HG03354 (cell line): ENCODE measurements at regions not wholly inside any gene's neighbourhood (a gene's known extent, or its start where the extent isn't known, plus 50 kb on each side); places are given as distances from the start of the nearest gene placed in this dataset.
"Not testable (repeated sequence)": the region's sequence is repeated elsewhere in the genome, so short reads cannot be mapped to it uniquely, and the experiment has no call there.

Source experiments
- ATAC-seq: cut with Tn5 transposase; IDR thresholded peaks from one replicate; pipeline ENCODE4 v1.9.1; 2021; ENCODE audit warnings: mild to moderate bottlenecking; ENCODE audit not compliant: unreplicated experiment, poor library complexity, severe bottlenecking

DNA sequence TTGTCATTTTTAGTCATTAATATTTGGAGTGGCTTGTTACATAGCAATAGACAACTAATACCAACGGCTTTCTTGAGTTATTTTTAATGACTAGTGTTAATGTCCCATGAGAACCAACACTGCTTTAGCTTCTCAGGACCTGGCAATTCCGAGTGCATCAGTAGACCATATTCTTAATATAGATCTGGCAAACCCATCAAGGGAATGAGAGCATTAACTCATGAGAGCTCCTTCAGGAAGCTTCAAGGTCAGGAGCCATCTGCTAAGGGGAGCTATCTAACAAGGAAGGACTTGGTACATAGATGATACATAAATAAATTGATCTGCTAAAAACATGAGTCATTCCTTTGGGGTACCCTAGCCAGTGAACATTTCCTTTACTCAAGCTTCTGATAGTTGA is 122.6 kb upstream of the EPHA3 start:
- no peak for ATAC-seq

DNA sequence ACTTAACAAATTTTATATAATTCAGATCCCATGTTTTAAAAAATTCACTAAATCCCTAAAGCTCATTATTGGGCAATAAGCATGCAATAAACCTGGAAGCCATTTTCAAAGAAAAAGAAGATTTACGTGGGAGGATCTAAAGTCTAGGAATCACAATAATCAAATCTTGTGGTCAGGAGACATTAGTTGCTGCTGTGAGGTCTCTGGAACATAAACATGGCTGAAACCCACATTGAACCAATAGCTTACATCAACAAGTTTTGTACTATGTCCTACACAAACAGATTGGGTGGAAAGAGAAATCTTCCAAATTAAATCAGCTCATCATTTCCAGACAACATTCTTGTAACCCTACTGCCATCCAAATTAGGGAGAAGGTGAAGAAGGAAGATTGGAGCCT is 121.9 kb upstream of the EPHA3 start:
- no peak for ATAC-seq

DNA sequence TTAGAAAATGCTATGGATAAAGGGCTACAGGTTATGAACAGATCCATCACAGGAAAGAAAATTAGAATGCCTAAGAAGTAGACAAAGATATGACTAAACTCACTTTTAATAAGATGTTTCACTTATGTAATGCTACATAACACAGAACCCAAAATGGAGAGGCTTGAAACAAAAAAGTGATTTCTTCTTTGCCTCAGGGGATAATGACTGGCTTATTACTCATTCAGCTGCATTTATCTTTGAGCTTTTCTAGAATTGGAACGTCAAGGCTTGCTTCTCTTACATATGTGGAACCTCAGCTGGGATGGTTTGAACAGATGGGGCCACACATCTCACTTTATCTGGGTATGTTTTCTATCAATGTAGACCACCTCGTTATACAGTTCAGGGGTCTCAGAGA is 120.6 kb upstream of the EPHA3 start:
- ATAC-seq: no peak

DNA sequence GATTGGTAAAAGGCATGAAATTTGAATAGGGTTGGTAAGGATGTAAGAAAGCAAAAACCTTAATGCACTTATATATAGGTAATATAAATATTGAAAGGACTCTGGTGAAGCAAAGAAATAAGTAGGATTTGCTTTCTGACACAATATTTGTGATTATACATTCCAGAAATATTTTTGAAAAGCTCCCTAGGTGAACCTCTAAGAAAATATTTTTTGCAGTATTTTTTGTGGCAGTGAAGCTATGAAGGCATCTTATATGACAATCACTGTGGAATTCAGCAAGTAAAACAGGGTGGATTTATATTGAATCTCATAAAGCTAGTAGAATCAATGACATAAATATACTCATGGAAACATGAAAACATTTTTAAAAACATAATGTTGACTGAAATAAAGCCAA is 119.6 kb upstream of the EPHA3 start:
- no peak for ATAC-seq

DNA sequence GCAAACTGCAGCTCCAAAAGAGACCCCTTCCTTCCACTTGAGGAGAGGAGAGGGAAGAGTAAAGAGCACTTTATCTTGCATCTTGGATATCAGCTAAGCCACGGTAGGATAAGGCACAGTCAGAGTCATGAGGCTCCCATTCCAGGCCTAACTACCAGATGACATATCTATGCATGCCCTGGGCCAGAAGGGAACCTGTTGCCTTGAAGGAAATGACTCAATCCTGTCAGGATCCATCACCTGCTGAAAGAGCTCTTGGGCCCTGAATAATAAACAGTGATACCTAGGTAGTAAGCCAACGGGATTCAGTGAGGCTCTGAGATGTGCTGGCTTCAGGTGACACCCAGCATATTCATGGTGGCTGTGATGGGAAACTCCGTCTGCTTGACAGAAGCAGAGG is 118.5 kb upstream of the EPHA3 start:
- no peak for ATAC-seq

DNA sequence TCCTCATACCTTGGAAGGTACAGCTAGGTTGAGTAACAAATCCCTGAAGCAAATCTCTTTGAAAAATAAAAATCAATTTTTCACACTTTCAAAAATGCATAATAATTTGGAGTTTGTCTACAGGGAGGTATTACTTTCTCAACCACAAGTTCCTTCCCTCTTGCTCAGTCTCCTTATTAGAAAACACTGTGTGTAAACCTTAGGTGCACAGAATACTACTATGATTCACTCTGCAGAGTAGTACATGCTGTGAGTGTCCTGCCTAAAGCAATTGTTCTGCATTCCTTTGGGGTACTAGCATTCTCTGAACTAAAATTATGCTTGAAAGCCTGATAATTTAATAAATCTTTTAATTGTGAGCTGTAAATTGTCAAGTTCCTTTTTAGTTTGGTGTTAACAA is 115.9 kb upstream of the EPHA3 start:
- no peak for ATAC-seq

DNA sequence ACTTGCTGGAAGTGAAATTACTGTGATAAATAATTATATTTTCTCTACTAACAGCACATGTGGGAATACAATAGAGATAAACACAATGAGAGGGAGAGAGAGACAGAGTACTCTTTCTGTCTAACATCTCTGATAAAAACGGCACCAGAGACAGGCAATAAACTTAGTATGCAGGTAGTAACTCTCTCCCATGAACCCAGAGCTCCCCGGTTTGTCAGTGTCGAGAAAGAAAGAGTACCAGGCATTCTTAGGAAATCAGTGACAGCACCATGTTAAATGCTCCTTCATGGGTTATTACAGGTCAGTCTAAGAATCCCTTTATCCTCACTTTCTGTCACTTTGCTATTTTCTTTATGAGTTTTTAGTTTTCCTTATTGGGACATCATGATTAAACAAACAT is 110.7 kb upstream of the EPHA3 start:
- ATAC-seq: no peak

DNA sequence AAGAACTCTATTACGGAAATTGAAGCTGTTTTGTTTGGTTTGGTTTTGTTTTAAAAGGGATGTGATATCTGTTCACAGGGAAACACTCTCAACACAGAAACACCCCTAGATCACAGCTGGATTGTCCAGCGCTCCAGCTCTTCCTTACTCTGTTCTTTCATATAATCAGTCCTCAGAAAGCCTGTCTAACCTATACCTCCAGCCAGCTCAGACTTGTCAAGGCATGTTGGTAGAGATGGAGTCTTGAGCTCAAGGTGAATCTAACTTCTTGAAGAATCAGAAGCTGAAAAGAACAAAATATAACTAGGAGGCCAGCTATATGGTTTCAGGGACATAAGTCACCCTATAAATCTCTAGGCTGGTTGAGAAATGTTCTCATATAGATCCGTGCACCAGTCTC is 110.2 kb upstream of the EPHA3 start:
- no peak for ATAC-seq

DNA sequence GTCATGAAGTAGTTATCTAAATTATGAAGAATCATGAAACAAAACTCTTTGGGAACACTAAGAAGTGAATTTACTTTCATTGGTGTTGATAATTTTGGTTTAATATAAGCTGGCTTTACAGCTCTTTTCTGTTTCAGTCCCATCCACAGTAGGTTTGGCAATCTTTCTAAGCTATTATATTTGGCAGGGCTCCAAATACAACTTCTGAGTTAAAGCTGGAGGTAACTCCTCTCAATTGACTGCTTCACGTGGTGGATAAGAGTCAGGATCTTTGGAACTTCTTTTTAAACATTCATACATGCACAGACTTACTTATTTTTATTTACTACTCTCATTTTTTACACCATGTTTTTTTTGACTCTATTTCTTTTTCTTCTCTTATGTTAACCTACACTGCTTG is 106.5 kb upstream of the EPHA3 start:
- ATAC-seq: no peak

DNA sequence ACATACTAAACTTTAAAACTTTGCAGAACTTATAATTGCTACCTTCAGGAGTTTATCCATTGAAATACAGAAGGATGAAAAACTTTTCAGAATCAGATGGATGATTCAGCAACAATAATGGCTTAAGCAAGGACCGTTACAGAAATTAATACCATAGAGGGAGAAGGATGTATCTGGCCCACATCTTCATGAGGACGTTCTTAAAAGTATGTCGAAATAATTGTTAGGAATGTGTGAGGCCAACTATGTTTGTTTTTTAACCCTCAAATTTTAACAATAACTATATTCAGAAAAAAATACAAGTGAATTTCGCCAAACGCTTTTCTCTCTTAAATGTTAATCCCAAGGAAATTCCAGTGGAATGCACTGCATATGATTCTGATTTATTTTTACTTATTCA is 105.2 kb upstream of the EPHA3 start:
- no peak for ATAC-seq

DNA sequence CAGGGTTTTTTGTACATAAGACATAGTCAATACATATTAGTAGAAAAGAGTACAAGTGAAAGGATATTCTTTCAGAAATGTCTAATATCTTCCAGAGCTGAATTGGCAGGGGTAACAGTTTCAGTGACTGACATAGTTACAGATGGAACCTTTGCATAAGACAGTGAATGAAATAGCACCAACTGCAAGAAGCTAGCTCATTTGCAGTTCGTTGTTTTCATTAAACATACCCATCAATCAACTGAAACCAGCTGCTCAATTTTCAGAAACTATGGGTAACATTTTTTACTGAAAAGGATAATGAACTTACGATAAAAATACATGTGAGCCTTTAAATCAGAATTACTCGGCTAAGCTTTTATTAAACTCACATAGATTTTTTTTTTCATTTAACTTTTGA is 93.9 kb upstream of the EPHA3 start:
- no peak for ATAC-seq

DNA sequence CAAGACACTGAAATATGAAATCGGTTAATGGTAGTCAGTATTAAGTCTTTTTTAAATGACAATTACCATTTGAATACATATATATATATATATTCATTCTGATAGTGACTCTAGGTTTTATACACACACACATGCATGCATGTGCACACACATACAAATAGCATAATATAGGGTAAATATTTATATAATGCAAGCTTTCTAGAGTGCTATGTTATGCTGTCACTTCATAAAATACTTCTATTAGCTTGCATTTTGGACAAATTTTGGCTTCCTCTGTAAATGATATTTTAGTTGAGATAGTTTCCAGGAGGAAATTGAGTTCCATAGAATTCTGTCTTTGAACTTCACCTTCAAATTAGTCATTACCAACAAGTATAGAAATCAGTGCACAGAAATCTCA is 89.9 kb upstream of the EPHA3 start:
- no peak for ATAC-seq

DNA sequence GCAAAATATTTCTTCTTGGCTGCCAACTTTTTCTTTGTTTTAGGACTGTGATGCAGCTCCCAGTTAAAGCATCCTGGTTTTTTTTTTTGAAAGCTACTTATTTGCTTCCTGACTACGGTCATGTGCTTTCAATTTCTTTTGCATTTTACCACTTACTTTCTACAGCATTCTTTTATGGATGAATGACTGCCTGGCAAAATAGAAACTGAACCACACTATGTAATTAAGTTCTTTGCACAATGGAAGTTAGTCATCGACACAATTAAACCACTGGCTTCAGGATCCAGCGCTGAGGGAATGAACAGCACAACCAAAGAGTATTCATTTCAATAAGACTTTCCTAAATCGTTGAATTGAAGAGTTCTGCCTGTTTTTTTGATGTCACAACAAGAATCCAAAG is 82.2 kb upstream of the EPHA3 start:
- ATAC-seq: no peak

DNA sequence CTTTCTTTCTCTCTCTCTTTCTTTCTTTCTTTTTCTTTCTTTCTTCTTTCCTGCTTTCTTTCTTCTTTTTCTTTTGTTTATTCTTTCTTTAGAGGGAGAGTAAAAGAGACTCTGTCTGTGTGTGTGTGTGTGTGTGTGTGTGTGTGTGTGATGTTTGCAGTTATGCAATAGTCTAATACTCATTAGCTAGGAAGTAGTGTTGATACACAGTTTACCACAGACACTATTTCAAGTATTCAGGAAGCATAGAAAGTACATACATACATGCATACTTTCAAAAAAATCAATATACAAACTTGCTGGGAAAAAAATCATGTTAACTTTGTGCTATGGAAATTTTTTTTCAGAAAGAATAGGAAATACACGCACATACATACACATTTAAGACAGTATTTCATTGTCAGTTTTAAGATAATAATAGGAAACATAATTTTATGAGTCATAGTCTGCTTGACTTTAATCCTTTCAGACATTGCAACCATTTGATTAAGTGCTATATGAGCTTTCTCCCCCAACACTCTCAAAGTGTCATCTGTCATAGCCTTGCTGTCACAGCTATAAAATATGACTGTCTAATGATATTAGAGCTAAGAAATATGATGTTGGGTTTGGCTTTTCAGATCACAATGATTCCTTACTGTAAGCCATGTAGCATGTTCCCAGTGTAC is 74.9 kb upstream of the EPHA3 start:
- ATAC-seq: no peak

DNA sequence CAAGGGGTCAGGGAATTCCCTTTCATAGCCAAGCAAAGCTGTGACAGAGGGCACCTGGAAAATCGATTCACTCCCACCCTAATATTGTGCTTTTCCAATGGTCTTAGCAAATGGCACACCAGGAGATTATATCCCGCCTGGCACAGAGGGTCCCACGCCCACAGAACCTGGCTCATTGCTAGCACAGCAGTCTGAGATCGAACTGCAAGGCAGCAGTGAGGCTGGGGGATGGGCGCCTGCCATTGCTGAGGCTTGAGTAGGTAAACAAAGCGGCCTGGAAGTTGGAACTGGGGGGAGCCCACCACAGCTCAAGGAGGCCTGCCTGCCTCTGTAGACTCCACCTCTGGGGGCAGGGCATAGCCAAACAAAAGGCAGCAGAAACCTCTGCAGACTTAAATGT is 72.7 kb upstream of the EPHA3 start:
- ATAC-seq: not testable (repeated sequence)

DNA sequence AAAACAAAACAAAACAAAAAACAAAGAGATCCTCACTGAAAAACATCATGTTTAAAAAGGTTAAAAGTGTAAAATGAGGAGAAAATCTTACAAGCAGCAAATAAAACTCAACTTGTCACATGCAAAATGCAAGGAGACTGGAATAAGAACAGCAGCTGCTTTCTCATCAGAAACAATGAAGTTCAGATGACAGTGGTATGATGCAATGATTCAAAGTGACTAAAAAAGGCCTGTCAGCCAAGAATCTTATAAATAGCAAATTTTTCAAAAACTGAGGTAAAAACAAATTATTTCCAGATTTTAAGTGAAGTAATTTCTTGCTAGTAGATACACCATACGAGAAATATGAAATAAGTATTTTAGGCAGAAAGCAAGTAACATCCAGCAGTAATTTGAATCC is 68.6 kb upstream of the EPHA3 start:
- no peak for ATAC-seq

DNA sequence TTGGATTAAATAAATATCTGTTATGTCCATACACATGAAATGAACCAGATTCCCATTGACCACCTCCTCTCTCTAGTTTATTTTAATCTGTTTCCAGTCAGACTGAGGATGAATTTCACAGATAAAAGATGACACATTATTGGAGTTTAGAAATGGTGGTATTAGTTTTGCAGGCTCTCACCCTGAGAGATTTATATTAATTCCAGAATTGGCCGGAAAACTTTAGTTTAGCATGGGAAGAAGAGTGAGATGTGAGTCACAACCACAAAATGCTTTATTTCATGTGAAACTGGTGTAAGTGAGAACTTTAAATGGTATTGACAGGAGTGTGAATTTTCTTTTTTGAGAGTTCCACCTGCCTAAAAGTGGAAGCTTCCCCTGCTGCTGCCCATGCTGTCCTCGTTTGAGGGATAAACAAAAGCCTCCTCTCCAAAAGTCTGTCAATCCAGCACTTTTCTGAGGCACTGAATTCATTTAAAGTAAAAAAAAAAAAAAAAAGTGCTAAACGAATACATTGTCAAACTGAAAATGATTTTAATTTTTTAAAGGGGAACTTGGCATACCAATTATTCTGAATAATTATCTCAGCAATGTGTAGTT is 65.1 kb upstream of the EPHA3 start:
- no peak for ATAC-seq

DNA sequence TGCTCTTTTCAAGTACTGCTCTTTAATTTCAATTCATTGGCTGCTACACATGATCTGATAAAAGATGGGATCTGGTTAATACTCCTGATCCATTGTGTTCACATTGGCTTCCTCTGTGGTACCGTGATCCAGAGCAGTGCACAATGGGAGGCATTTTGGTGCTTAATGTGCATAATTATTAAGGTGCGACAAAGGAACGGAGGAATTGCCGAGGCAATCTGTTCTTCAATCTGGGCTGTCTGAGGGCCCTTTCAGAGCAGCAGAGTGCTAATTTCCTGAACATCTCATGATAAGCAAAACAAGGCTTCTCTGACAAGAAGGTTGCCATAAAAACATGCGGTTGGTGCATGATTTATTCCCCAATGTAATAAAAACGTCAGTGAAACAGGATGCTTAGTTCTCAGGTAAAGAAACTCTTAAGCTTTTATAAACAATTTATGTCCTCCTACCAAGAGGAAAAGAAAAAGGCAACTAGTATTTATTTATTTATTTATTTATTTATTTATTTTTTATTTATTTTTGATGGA is 64.0 kb upstream of the EPHA3 start:
- ATAC-seq: no peak

DNA sequence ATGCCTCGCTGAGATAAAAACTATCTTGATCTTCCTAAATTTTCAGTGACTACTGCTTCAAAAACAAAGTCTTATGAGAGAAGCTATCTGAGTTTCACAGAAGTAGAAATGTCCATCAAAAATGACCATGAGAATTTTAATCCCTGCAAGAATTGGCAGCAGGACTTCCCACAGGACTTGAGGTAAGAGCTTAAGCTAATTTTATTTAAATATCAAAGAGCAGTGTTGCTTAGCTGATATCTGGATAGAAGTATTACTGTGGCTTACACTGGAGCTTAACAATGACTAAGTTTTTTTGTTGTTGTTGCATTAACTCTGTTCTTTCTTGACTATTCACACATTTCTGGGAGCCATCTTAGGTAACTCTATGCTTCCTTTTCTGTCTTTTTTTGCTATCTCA is 60.8 kb upstream of the EPHA3 start:
- ATAC-seq: no peak

DNA sequence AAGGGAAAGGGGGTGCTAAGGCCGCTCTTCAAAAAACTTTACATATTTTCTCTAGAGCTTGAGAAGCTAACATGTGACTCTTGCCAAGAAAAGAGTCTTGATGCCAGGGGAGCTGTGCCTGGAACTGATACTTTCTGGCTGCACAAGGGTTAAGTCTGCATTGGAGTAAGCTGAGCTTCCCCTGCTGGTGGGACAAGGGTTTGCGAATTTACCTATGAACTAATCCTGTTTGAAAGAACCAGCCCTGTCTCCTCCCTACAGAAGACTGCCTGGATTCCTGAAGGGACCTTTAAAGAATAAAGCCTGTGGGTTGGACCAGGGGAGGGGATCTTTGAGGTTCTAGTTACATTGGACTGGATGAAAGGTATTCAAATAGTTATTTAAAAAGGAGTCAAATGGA is 58.3 kb upstream of the EPHA3 start:
- no peak for ATAC-seq

DNA sequence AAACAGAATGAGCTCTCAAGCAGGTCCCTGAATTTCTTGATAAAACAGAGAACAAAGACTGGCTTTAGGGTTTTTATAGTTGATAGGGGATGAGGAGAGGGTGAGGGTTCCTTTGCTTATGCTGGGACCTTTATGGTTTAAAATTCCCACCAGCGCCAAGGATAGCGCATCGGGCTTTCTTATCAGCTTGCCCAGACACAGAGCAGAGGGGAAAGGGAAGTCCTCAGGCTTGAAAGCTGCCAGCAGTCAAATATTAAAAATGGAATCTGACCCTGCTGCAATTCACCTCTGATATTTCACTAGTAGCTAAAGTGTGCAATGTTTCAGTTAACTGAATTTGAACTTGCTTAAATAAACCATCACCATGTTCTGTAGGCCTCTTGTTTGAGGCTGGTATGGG is 55.0 kb upstream of the EPHA3 start:
- ATAC-seq: no peak

DNA sequence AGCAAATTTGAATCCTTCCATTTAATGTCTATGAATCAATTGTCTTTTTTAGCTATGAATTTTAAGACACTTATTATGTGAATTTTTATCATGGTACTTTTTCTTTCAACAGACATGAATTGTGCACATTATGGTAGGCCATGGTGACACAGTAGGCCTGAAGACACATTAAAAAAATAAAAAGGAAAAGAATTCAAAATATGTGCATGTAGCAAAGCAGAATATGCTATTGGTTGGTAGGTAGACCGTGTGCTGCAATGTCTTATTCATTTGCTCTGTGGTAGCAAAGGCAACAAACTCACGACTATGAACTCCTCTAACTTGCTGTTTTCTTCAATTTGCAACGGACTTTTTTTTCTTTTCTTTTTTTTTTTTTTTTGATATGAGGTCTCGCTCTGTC is 50.0 kb upstream of the EPHA3 start:
- no peak for ATAC-seq
